HEK293T (cell line): ENCODE measurements at regions not wholly inside any gene's neighbourhood (a gene's known extent, or its start where the extent isn't known, plus 50 kb on each side); places are given as distances from the start of the nearest gene placed in this dataset.

ENCODE experiments used
- CTCF ChIA-PET: fragments of 350-600 bp; formaldehyde crosslinking; extraction: SDS; loops from one replicate; lab custom pipeline; 2021; ENCODE audit warnings: antibody characterized with exemption, inconsistent platforms; lab: Yijun Ruan, JAX
- POLR2A ChIA-PET: fragments of 350-600 bp; formaldehyde crosslinking; extraction: SDS; loops from one replicate; lab custom pipeline; 2020; ENCODE audit warnings: antibody characterized with exemption, inconsistent platforms; lab: Yijun Ruan, JAX
- DNase-seq: peaks from one replicate; pipeline ENCODE4 v3.0.0; 2012; ENCODE audit warnings: mixed read lengths; ENCODE audit errors: extremely low spot score
- ARNT ChIP-seq: fragments of 450-650 bp; IDR thresholded peaks from 2 replicates; pipeline ENCODE4 v1.6.1; 2017; ENCODE audit warnings: mild to moderate bottlenecking
- BHLHE40 ChIP-seq: fragments of 450-650 bp; IDR thresholded peaks from 2 replicates; pipeline ENCODE4 v1.6.1; 2016; ENCODE audit warnings: mild to moderate bottlenecking, moderate library complexity, borderline replicate concordance
- CTBP1 ChIP-seq: fragments of 450-650 bp; IDR thresholded peaks from 2 replicates; pipeline ENCODE4 v1.6.1; 2016; ENCODE audit warnings: borderline replicate concordance
- ELF4 ChIP-seq: fragments of 450-650 bp; IDR thresholded peaks from 2 replicates; pipeline ENCODE4 v1.6.1; 2017; ENCODE audit warnings: antibody characterized with exemption
- FOXA1 ChIP-seq: fragments of 450-650 bp; IDR thresholded peaks from 2 replicates; pipeline ENCODE4 v1.6.1; 2016; ENCODE audit warnings: mild to moderate bottlenecking
- FOXK2 ChIP-seq: fragments of 450-650 bp; IDR thresholded peaks from 2 replicates; pipeline ENCODE4 v1.6.1; 2016; ENCODE audit warnings: mild to moderate bottlenecking
- FOXM1 ChIP-seq: fragments of 450-650 bp; IDR thresholded peaks from 2 replicates; pipeline ENCODE4 v1.6.1; 2017; ENCODE audit warnings: mild to moderate bottlenecking, borderline replicate concordance
- HDGF ChIP-seq: fragments of 450-650 bp; IDR thresholded peaks from 2 replicates; pipeline ENCODE4 v1.6.1; 2017; ENCODE audit warnings: antibody characterized with exemption, borderline replicate concordance
- L3MBTL2 ChIP-seq: fragments of 450-650 bp; conservative IDR thresholded peaks from 2 replicates; pipeline ENCODE4 v1.6.1; 2016; ENCODE audit warnings: mild to moderate bottlenecking
- LEF1 ChIP-seq: fragments of 450-650 bp; IDR thresholded peaks from 2 replicates; pipeline ENCODE4 v1.6.1; 2017; ENCODE audit warnings: mild to moderate bottlenecking, borderline replicate concordance
- NFRKB ChIP-seq: fragments of 450-650 bp; IDR thresholded peaks from 2 replicates; pipeline ENCODE4 v1.6.1; 2016; ENCODE audit warnings: mild to moderate bottlenecking, moderate library complexity
- SP1 ChIP-seq: fragments of 450-650 bp; IDR thresholded peaks from 2 replicates; pipeline ENCODE4 v1.6.1; 2017
- SUZ12 ChIP-seq: fragments of 450-650 bp; IDR thresholded peaks from 2 replicates; pipeline ENCODE4 v1.6.1; 2016; ENCODE audit warnings: mild to moderate bottlenecking
- TARDBP ChIP-seq: fragments of 450-650 bp; IDR thresholded peaks from 2 replicates; pipeline ENCODE4 v1.6.1; 2016
- ZNF384 ChIP-seq: fragments of 450-650 bp; IDR thresholded peaks from 2 replicates; pipeline ENCODE4 v1.6.1; 2016
- TF ChIP-seq, protein P1 (sequence below): fragments of 450-650 bp; IDR thresholded peaks from 2 replicates; pipeline ENCODE4 v1.6.1; 2016

DNA sequence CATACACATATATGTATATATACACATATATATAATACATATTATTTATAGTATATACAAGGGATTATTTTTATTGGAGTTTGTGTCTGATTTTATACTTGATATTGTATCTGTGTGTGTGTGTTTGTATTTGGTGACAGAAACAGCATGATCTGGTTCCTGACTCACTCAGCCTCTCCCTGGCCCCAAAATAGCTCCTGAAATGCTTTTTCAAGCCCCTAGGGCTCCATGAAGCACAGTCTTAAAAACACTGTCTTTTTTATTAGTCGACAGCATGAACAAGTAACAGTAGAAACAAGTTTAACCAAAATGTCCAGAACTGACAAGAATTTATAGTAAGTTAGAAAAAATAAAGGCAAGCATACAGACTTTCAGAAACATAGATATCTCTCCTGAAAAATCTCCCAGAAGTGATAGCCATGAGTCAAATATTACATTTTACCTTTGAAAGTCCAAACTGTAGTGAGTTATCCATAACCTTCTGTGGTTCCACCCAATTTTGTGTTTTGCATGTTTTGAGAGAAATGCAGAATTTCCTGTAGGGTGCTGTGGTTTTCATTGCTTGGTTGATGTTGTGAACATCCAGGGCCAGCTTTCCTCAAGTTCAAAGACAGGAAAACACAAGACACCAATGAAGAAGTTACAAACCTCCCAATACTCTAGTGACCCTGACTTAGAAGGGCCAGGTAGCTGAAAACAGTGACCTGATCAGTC, 98.5 kb upstream of the CCDC80 start:
- DNase-seq: no peak
- POLR2A ChIA-PET: no interaction called here
- CTCF ChIA-PET: interaction anchor here (0.7 kb wide), 1 partner anchor 95 kb away, joined by 3 read pairs; no protein-coding TSS in a partner anchor
- TF ChIP-seq NFRKB (no peak), ELF4 (no peak), LEF1 (no peak), FOXA1 (no peak), HDGF (no peak), FOXK2 (no peak), SP1 (no peak), CTBP1 (no peak), FOXM1 (no peak)

GRCh38 chr3:112738366-112738765, 97.4 kb upstream of the CCDC80 start:
- TF ChIP-seq HDGF (no peak), TARDBP (no peak), L3MBTL2 (no peak), ZNF384 (no peak), NFRKB (no peak), LEF1 (no peak), FOXA1 (no peak), ARNT (no peak), BHLHE40 (no peak), FOXM1 (no peak)
- TF ChIP-seq, protein P1, sequence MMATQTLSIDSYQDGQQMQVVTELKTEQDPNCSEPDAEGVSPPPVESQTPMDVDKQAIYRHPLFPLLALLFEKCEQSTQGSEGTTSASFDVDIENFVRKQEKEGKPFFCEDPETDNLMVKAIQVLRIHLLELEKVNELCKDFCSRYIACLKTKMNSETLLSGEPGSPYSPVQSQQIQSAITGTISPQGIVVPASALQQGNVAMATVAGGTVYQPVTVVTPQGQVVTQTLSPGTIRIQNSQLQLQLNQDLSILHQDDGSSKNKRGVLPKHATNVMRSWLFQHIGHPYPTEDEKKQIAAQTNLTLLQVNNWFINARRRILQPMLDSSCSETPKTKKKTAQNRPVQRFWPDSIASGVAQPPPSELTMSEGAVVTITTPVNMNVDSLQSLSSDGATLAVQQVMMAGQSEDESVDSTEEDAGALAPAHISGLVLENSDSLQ: no peak
- ChIA-PET CTCF (no interaction called here), POLR2A (no interaction called here)
- no peak for DNase-seq

DNA sequence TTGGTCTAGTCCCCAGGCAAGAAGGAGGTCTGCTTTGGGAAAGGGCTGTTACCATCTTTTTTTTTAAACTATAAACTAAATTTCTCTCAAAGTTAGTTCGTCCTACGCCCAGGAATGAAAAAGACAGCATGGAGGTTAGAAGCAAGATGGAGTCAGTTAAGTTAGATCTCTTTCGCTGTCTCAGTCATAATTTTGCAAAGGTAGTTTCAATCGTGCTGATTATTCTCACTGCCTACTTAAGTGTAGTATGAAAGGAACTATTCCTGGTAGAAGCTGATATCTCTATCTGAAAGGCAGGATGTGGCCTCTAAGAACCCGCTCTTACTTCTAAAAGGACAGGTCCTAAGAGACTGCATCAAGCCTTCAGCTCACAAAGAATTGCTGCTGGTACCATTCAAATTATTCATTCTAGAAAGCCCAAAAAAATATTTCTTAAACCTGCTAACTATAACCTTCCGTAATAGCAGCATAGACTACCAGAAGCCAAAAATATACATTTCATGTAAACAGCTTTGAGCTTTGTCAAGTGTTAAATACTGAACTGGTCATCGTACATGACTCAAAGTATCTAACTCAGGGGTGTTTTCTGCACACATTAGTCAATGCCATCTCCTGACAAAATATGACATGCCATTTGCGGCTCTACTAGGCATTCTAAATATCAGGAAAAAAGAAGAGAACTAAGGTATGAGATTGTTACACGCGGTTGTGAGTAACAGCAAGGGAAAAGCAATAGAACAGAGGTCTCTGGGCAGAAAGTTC, 96.0 kb upstream of the CCDC80 start:
- TF ChIP-seq ELF4 (no peak), L3MBTL2 (no peak), NFRKB (no peak), ARNT (no peak), FOXA1 (no peak), LEF1 (no peak), HDGF (no peak), SP1 (no peak), BHLHE40 (no peak), TARDBP (no peak), SUZ12 (no peak), FOXK2 (no peak), CTBP1 (no peak), ZNF384 (no peak), FOXM1 (no peak)
- TF ChIP-seq, protein P1: no peak
- CTCF ChIA-PET: interaction anchor here (1.1 kb wide), 1 partner anchor 77 kb away, joined by 3 read pairs; no protein-coding TSS in a partner anchor
- POLR2A ChIA-PET: no interaction called here
- no peak for DNase-seq

- no peak for DNase-seq
- ChIA-PET CTCF (interaction anchor here (0.6 to 1.1 kb wide), 2 partner anchors 12 to 78 kb away, joined by 3 read pairs; no protein-coding TSS in a partner anchor), POLR2A (no interaction called here)
- TF ChIP-seq SP1 (no peak), ELF4 (no peak), FOXK2 (no peak), FOXM1 (no peak), BHLHE40 (no peak), LEF1 (no peak), TARDBP (no peak), NFRKB (no peak), SUZ12 (no peak), CTBP1 (no peak), FOXA1 (no peak)
- TF ChIP-seq, protein P1: no peak
Measured at GRCh38 chr3:112736386-112736785, 95.4 kb upstream of the CCDC80 start.

DNA sequence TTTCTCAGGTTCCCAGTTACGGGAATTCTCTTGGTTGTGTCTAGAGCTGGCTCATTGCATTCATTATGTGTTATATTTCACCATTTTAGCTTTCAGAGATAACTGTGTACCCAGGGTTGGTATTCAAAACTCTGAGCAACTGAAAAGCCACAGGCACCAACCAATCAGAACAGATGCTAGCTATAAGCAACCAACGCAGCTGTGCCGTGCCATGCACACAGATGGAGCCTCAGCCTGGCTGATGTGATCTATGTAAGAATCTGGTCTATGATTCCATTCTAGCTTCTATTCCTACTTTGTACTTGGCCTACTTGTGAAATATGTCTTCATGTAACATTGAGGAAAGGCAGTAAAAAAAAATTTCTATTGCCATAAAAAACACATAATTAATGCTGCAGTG, 95.0 kb upstream of the CCDC80 start:
- CTCF ChIA-PET: interaction anchor here (0.6 to 1.1 kb wide), 2 partner anchors 12 to 78 kb away, joined by 3 read pairs; no protein-coding TSS in a partner anchor
- no peak for DNase-seq
- TF ChIP-seq SP1: no peak
- no peak for TF ChIP-seq ELF4
- TF ChIP-seq FOXA1: no peak
- TF ChIP-seq BHLHE40: no peak
- no peak for TF ChIP-seq ARNT
- no peak for TF ChIP-seq SUZ12
- TF ChIP-seq FOXM1: no peak
- POLR2A ChIA-PET: no interaction called here
